Fibroblast of the aortic adventitia (primary cell): ENCODE measurements at regions not wholly inside any gene's neighbourhood (a gene's known extent, or its start where the extent isn't known, plus 50 kb on each side); places are given as distances from the start of the nearest gene placed in this dataset.
A peak's percentile ranks its signal among the peaks of the same experiment; 100 is the strongest.

Experiments
- DNase-seq: peaks from one replicate; pipeline ENCODE4 v3.0.0-alpha.2; 2010; ENCODE audit warnings: low read depth
- H3K4me3 ChIP-seq: 2 replicates; pipeline ENCODE4 v1.5.1; 2011; ENCODE audit warnings: low read depth, mild to moderate bottlenecking, control low read depth, low read length, moderate library complexity
- TF ChIP-seq, protein P1 (sequence below): IDR thresholded peaks from 2 replicates; pipeline ENCODE4 v1.5.1; 2011; ENCODE audit warnings: mild to moderate bottlenecking, low read length, control low read depth, inconsistent platforms; ENCODE audit not compliant: insufficient read depth

DNA sequence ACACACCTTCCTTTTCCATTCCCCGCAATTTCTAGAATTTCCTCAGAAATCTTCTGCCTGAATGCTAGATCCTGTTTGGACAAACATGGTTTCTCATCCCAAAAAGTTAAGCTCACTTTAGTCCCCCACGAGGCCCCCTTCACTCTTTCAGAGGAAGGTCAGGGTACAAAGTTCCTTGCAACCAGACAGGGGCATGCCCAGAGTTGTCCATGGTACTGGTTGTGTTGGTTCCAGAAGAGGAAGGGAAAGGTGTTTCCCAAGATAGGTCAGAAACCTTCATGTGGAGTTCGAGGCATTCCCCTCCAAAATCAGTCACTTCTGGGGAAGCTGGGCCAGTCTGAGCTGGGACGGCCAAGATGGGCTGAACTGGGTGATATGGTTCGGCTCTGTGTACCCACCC is 167.6 kb upstream of the MAFB start:
- H3K4me3 ChIP-seq: no peak overlapping the region
- TF ChIP-seq, protein P1, sequence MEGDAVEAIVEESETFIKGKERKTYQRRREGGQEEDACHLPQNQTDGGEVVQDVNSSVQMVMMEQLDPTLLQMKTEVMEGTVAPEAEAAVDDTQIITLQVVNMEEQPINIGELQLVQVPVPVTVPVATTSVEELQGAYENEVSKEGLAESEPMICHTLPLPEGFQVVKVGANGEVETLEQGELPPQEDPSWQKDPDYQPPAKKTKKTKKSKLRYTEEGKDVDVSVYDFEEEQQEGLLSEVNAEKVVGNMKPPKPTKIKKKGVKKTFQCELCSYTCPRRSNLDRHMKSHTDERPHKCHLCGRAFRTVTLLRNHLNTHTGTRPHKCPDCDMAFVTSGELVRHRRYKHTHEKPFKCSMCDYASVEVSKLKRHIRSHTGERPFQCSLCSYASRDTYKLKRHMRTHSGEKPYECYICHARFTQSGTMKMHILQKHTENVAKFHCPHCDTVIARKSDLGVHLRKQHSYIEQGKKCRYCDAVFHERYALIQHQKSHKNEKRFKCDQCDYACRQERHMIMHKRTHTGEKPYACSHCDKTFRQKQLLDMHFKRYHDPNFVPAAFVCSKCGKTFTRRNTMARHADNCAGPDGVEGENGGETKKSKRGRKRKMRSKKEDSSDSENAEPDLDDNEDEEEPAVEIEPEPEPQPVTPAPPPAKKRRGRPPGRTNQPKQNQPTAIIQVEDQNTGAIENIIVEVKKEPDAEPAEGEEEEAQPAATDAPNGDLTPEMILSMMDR: no peak

GRCh38 chr20:40860487-40860902 is 168.1 kb upstream of the TOP1 start:
- H3K4me3 ChIP-seq: no peak overlapping the region
- peak; percentile 82 for DNase-seq
- TF ChIP-seq, protein P1: no peak

More for the DNA sequence above, 167.6 kb upstream of the MAFB start:
- DNase-seq: no peak

DNA sequence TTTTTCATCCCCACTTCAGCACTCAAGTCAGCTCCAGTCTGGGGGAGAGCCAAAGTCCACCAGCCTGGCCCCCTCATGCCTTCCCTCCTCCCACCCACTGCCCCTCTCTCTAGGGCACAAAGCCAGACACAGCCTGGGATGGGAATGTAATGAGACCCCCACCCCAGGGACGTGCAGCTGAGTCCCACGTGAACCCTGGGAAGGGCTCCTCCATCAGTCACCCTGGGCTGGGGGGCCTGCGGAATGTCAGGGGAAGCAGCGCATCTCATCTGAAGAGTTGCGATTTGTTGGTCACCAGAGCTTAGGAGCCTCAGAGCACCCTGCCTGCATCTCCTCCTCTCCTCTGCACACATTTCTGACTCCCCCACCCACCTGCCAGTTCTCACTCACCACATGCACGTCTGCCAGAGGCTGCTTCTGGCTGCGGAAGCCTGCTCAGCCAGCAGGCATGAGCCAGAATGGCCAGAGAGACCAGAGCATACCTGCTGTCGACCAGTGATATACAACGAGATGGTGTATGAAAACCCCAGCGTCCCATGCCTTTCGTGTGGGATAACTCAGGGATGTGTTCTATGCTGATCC is 167.1 kb upstream of the TOP1 start:
- TF ChIP-seq, protein P1: no peak
- DNase-seq: no peak
- no peak overlapping the region for H3K4me3 ChIP-seq

DNA sequence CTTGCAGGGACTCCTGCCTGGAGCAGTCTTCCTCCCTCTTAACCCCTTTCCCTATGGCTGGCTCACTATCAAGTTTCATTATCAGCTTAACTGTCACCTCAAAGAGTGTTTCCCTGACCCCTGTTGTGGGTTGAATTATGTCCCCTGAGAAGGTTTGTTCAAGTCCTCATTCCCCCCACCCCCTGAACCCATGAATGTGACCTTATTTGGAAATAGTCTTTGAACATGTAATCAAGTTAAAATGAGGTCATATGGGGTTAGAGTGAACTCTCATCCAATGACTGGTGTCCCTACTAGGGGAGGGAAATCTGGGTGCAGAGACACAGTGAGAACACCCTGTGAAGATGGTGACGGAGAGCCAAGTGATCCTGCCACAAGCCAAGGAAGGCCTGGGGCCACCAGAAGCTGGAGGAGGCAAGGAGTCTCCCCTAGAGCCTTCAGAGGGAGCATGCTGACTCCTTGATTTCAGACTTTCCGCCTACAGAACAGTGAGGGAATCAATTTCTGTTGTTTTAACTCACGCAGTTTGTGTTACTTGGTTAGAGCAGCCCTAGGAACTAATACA is 165.2 kb upstream of the TOP1 start:
- TF ChIP-seq, protein P1: no peak
- no peak overlapping the region for H3K4me3 ChIP-seq
- DNase-seq: no peak

DNA sequence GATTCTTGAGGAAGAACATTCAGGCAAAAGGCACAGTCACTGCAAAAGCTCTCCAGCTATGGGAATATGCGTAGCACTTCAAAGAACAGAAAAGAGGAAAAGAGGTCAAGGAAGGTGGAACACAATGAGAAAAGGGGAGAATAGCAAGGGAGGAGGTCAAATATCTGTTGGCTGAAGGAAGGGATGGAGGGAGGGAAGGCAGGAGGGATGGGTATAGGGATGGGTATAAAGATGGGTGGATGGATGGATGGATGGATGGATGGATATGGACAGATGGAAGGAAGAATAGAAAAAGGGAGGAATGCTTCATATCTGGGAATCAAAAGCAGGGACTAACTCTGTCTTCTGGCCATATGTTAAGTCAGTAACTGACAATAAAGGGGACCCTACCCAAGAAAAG is 164.2 kb upstream of the TOP1 start:
- no peak for DNase-seq
- TF ChIP-seq, protein P1: no peak
- no peak overlapping the region for H3K4me3 ChIP-seq

GRCh38 chr20:40865095-40865494 is 163.5 kb upstream of the TOP1 start:
- TF ChIP-seq, protein P1: no peak
- H3K4me3 ChIP-seq: no peak overlapping the region
- DNase-seq: peak; percentile 70

GRCh38 chr20:40866056-40866455 is 162.6 kb upstream of the TOP1 start:
- TF ChIP-seq, protein P1: no peak

More at GRCh38 chr20:40866056-40866455, 162.6 kb upstream of the TOP1 start:
- H3K4me3 ChIP-seq: no peak overlapping the region
- DNase-seq: no peak
